GM18909 (cell line): ENCODE measurements at regions not wholly inside any gene's neighbourhood (a gene's known extent, or its start where the extent isn't known, plus 50 kb on each side); places are given as distances from the start of the nearest gene placed in this dataset.

Source experiments
- ATAC-seq: cut with Tn5 transposase; IDR thresholded peaks from one replicate; pipeline ENCODE4 v1.9.1; 2021; ENCODE audit warnings: mild to moderate bottlenecking; ENCODE audit not compliant: unreplicated experiment, poor library complexity

DNA sequence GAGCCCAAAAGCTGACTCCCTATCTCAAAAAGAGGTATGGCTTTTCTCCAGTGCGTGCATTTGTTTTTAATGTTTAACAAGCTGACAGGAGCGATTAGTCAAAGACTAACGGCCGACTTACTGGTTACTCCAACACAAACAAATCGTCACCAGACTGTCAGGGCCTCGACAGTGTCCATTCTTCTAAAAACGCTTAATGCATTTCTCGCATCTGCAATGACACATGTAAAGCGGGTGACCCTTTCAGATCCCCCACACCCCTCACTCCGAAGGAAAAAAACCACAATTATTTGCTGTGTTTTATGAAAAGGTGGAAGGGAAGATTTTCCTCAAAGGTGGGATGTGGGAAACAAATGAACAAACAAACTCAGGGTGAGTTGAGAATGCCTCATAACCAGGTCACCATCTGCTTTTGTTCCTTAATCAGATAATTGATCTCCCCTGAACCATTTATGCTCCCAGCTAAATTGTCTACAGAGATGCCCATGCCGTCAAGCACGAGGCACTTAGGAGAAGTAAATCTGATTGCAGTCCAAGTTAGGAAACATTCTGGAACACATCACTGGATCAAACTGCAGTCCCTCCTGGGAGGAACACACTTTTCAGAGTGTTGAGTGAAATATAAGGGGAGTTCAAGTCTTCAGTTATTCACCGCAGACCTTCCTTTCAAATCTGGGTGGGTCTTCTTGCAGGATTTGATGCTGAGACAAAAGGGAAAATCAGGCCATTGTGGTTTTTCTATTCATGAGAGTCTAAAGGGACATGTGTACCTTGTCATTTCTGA lies 340.8 kb downstream of the CMPK2 start:
- ATAC-seq, result no peak

GRCh38 chr2:6525475-6525964 lies 340.2 kb downstream of the CMPK2 start:
- no peak for ATAC-seq

- no peak for ATAC-seq
Observed at GRCh38 chr2:6526093-6526824, 339.4 kb downstream of the CMPK2 start.

DNA sequence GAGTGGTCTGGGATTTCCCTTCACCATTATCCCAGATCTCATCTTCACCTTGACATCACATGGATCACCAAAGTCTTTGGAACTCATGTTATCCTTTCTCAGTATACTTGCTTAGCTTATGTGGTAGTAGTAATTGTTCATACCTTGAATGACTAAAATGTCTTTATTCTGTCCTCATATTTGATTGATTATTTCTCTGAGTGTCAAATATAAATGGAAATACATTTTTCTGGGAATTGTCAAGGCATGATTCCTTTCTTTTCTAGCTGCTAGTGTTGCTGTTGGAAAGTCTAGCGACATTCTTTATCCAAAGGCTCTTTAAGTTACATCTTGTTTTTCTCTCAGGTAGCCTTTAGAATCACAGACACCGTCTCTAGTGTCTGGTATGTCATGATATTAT lies 334.4 kb downstream of the CMPK2 start:
- no peak for ATAC-seq

DNA sequence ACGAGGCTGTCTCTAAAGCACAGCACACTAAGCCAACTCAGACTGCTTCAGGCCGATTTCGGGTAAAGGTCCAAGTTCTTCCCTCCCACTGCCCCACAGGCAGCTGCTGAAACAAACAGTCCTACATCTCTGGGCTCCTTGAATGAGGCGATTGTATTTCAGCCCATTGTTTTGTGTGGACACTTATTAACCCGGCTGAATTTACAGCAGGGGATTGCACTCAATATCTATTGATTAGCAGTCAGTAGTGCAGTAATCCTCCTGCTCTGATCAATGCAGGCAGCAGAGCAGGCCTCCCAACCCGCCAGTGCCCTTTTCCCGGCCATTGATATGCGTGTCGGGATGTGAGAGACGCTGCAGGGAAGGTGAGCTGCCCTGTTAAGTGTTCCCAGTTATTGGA lies 330.1 kb downstream of the CMPK2 start:
- no peak for ATAC-seq

- ATAC-seq, result no peak
Observed at GRCh38 chr2:6538607-6539006, 327.1 kb downstream of the CMPK2 start.

DNA sequence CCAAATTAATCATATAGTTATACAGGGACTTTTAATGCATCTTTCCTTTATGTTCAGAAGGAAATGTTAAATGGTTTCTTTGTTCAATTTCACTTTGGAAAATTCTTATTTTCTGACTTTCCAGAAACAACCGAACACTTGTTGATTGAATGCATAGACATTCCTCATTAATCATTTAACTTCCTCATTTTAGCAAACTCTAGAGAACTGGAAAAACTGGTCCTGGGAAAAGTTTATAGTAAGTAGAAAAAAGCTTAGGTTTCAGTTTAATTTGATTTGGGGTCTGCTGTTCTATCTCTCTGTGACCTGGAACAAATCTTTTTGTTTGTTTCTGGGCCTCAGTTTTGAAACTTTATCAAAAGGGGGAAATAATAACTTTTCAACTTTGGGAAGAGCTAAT lies 320.4 kb downstream of the CMPK2 start:
- ATAC-seq, result no peak

- ATAC-seq, result no peak
Observed at GRCh38 chr2:6545795-6546194, 319.9 kb downstream of the CMPK2 start.

DNA sequence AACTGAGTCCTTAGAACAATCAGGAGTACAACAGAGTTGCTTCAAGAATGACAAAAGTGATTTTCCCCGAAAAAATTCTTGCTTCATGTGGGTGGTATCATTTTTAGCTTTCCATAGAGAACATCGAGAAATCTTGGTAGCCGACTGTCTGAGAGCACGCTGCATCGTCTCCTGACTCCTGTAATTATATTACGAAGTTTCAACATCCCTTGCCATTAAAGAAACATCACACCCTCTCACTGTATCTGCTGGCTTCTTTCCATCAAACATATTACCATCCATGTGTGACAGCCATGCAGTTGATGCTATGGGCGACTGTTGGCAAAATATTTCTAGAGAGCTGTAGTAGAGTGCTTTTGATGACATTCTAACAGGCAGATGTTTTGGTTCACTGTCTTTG lies 311.2 kb downstream of the CMPK2 start:
- no peak for ATAC-seq

DNA sequence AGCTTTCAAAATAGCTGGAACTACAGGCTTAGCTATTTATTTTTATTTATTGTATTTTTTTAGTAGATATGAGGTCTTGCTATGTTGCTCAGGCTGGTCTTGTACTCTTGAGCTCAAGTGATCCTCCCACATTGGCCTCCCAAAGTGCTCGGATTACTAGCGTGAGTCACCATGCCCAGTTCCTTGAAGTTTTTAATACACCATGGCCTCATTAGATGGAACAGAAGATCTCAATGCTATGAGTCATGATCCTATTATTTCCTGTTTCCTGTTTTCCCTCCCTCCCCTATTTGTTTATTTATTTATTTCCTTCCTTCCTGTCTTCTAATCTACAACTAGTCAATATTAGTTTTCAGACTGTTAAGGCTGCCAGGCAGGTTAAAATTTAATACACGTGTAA lies 309.0 kb downstream of the CMPK2 start:
- no peak for ATAC-seq

DNA sequence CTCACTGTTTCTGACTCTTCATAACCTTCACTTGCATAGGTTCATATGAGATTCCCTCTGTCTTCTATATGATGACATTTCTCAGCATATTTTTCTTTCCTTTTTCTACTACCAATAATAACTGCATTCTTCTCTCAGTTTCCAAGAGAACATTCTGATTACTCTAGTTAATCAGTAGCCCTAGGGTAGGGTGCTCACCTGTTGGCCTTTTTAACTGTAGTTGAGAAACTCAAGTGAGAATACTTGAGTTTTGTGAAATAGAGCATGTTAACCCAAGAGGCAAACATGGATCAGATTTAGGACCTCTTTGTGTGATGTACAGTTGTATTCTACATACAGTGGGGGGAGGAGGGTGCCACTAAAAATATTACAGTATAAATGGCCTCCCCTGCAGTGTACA lies 308.0 kb downstream of the CMPK2 start:
- no peak for ATAC-seq

DNA sequence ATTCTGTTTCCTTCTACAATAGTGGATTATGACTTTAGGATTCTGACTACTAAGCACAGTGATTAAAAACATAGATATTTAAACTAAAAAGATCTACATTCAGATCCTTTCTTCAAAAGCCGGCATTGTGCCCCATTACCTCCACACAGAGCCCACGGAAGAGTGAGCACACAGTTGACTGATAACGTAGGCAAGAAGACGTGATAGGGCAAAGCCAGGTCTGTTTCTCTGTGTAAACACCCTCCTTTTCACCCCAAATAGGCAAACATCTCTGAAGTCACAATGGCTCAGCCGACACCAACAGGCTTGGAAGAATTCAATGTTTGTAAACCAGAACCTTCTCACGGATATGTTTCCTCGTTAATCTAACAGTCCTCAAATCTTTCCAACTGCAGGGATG lies 302.9 kb downstream of the CMPK2 start:
- no peak for ATAC-seq

- ATAC-seq, result no peak
Observed at GRCh38 chr2:6564326-6564725, 301.4 kb downstream of the CMPK2 start.

- no peak for ATAC-seq
Observed at GRCh38 chr2:6574121-6574520, 291.6 kb downstream of the CMPK2 start.

DNA sequence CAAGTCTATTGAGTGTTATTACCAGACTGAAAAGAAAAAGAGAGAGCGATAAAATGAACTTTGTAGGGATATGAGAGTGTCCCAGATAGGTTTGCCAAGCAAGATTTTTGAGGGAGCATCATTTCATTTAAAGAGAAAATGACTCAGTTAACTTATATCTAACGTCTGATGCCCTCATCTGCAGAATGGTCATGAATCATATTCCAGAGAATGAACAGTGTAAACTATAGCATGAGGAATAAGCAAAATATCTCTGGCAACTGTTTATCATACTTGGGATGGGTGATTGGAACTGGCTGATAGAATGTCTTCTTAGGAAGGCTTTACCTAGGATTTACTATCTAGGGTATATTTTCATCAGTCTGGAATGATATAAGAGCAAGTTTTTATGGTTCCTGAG lies 289.4 kb downstream of the CMPK2 start:
- no peak for ATAC-seq

DNA sequence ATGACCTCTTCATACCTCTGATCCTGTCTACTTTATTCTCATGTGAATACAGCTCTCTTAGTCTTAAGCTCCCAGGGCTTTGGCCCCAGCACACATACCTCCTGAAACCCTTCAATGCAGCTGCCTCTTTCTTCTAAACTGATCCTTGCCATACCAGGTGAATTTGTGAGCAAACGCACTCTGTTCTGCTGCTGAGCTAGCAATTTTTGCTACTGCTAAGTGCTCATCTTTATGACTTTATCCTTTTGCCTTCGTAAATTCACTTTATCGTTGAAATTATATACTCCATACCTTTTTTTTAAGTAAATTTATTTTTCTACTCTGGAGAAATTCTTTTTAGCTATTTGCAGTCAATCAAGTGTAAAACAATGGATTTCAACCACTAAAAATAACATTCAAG lies 287.7 kb downstream of the CMPK2 start:
- no peak for ATAC-seq

GRCh38 chr2:6578416-6578815 lies 287.3 kb downstream of the CMPK2 start:
- ATAC-seq, result no peak

- ATAC-seq, result no peak
Observed at GRCh38 chr2:6579281-6579680, 286.4 kb downstream of the CMPK2 start.

DNA sequence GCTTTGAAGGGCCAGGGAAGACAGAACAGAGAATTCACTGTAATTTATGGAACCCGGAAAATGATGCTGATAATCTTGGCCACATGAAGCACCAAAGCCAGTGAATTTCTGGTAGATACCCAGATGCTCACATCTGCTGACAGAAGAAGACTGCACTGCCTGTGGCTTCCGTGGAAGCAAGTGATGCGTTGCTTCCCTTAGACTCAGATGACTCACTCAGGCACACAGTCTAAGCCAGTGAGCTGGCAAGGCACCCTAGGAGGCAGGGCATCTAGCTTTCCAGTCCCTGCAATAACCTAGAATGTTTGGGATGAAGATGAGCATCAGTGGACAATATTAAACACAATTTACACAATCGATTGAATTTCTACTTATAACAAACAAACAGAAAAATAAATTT lies 284.7 kb downstream of the CMPK2 start:
- ATAC-seq, result no peak

- ATAC-seq, result no peak
Observed at GRCh38 chr2:6589150-6589549, 276.6 kb downstream of the CMPK2 start.

DNA sequence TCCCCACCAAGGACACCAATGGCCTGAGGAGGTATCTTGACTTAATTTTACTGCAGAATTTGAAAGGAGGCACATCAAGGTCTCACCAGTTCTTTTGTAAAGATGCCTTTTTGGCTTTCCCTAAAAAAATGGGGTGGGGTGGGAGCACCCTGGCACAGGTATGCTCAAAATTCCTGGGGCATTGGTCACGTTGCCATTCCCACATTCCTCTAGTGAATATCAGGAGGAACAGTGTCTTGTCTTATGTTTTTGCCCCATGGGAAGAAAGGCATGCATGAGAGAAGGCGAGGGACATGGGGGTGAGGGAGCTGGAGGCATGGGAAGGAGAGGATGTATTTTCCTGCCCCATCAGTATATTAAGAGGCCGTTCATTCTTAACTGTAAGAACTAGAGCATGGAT lies 275.3 kb downstream of the CMPK2 start:
- ATAC-seq, result no peak

GRCh38 chr2:6602471-6602870 lies 263.2 kb downstream of the CMPK2 start:
- ATAC-seq, result no peak
